NAMALWA (cell line): ENCODE measurements at regions not wholly inside any gene's neighbourhood (a gene's known extent, or its start where the extent isn't known, plus 50 kb on each side); places are given as distances from the start of the nearest gene placed in this dataset.

Experiments used
- DNase-seq: peaks from one replicate; pipeline ENCODE4 v3.0.0-alpha.2; 2015; ENCODE audit warnings: low spot score

- DNase-seq = no peak
Observed at GRCh38 chr2:8044046-8044594, 637.7 kb upstream of the ID2 start.

GRCh38 chr2:8045081-8045614 is 636.7 kb upstream of the ID2 start:
- no peak for DNase-seq

GRCh38 chr2:8046849-8047248 is 635.0 kb upstream of the ID2 start:
- DNase-seq = no peak

GRCh38 chr2:8049176-8049575 is 632.7 kb upstream of the ID2 start:
- no peak for DNase-seq

GRCh38 chr2:8049851-8050571 is 631.8 kb upstream of the ID2 start:
- DNase-seq = no peak

GRCh38 chr2:8053216-8053615 is 628.6 kb upstream of the ID2 start:
- peak; percentile 6 for DNase-seq

- DNase-seq = no peak
Observed at GRCh38 chr2:8054070-8054469, 627.8 kb upstream of the ID2 start.

GRCh38 chr2:8058652-8059051 is 623.2 kb upstream of the ID2 start:
- peak; percentile 32 for DNase-seq

GRCh38 chr2:8059255-8059654 is 622.6 kb upstream of the ID2 start:
- no peak for DNase-seq

GRCh38 chr2:8059794-8060193 is 622.1 kb upstream of the ID2 start:
- no peak for DNase-seq

GRCh38 chr2:8061219-8061618 is 620.6 kb upstream of the ID2 start:
- no peak for DNase-seq

- DNase-seq = no peak
Observed at GRCh38 chr2:8064603-8065002, 617.3 kb upstream of the ID2 start.

GRCh38 chr2:8065191-8065590 is 616.7 kb upstream of the ID2 start:
- DNase-seq = no peak

- DNase-seq = no peak
Observed at GRCh38 chr2:8067784-8068336, 614.0 kb upstream of the ID2 start.

- no peak for DNase-seq
Observed at GRCh38 chr2:8072907-8073306, 608.9 kb upstream of the ID2 start.

GRCh38 chr2:8073916-8074315 is 607.9 kb upstream of the ID2 start:
- DNase-seq = no peak

- no peak for DNase-seq
Observed at GRCh38 chr2:8076448-8077342, 605.2 kb upstream of the ID2 start.

- DNase-seq = no peak
Observed at GRCh38 chr2:8078705-8079104, 603.2 kb upstream of the ID2 start.

GRCh38 chr2:8080063-8080462 is 601.8 kb upstream of the ID2 start:
- DNase-seq = no peak

- DNase-seq = no peak
Observed at GRCh38 chr2:8081130-8081529, 600.7 kb upstream of the ID2 start.

- DNase-seq = no peak
Observed at GRCh38 chr2:8082840-8083239, 599.0 kb upstream of the ID2 start.

GRCh38 chr2:8086357-8086756 is 595.5 kb upstream of the ID2 start:
- DNase-seq = no peak
